Spinal cord (tissue), 9 donors: ENCODE measurements at regions not wholly inside any gene's neighbourhood (a gene's known extent, or its start where the extent isn't known, plus 50 kb on each side); places are given as distances from the start of the nearest gene placed in this dataset.
"Not testable (repeated sequence)": the region's sequence is repeated elsewhere in the genome, so short reads cannot be mapped to it uniquely, and the experiment has no call there.

ENCODE experiments used
- DNase-seq, 6 donors: peaks; one replicate each; pipeline versions ENCODE4 v3.0.0 to v3.0.0-alpha.2; 2013 to 2015; ENCODE audit warnings: low spot score in 6 of 6, low read depth in 4 of 6
- H3K27ac ChIP-seq: one replicate; pipeline ENCODE4 v1.5.1; 2013; ENCODE audit warnings: low read depth, low read length, control low read depth
- H3K27me3 ChIP-seq: one replicate; pipeline ENCODE4 v1.6.1; 2013; ENCODE audit warnings: low read length; ENCODE audit not compliant: control insufficient read depth, insufficient read depth
- H3K36me3 ChIP-seq: one replicate; pipeline ENCODE4 v1.6.1; 2013; ENCODE audit warnings: low read length; ENCODE audit not compliant: control insufficient read depth, insufficient read depth
- H3K4me1 ChIP-seq: one replicate; pipeline ENCODE4 v1.6.1; 2013; ENCODE audit warnings: low read length; ENCODE audit not compliant: control insufficient read depth, insufficient read depth
- H3K4me3 ChIP-seq: one replicate; pipeline ENCODE4 v1.5.1; 2013; ENCODE audit warnings: low read depth, low read length, control low read depth
- H3K9me3 ChIP-seq: one replicate; pipeline ENCODE4 v1.6.1; 2013; ENCODE audit warnings: low read length; ENCODE audit not compliant: control insufficient read depth, insufficient read depth
- WGBS: methylation state at CpG from one replicate; pipeline ENCODE4 v1.1.5; 2013; ENCODE audit warnings: missing lambda C conversion rate; ENCODE audit not compliant: insufficient coverage; 5-methylcytosine and 5-hydroxymethylcytosine counted together
- donor health status: healthy.

GRCh38 chr14:86938320-86938719 lies 1054.7 kb downstream of the GALC start:
- no peaks in the 10 kb centered on the region for H3K27me3 ChIP-seq
- no peaks in the 10 kb centered on the region for H3K9me3 ChIP-seq
- peak in 1 of 6 donors; percentile 77 for DNase-seq
- H3K27ac ChIP-seq, result no peak overlapping the region
- H3K4me1 ChIP-seq, result no peaks in the 10 kb centered on the region
- no peaks in the 10 kb centered on the region for H3K36me3 ChIP-seq
- no peak overlapping the region for H3K4me3 ChIP-seq
- 77% methylated on average over 5 of the region's 8 CpGs for WGBS

- no peaks in the 10 kb centered on the region for H3K27me3 ChIP-seq
- no peaks in the 10 kb centered on the region for H3K36me3 ChIP-seq
- no peak overlapping the region for H3K4me3 ChIP-seq
- DNase-seq, result no peak
- H3K4me1 ChIP-seq, result no peaks in the 10 kb centered on the region
- no peaks in the 10 kb centered on the region for H3K9me3 ChIP-seq
- no peak overlapping the region for H3K27ac ChIP-seq
- WGBS, result 80% methylated on average over 1 of the region's 2 CpGs
These were observed 1056.4 kb downstream of the GALC start for GRCh38 chr14:86936556-86936955.

GRCh38 chr14:86935241-86935885 lies 1057.6 kb downstream of the GALC start:
- DNase-seq, result no peak
- Histone ChIP-seq H3K4me3 (no peak overlapping the region), H3K27ac (no peak overlapping the region), H3K27me3 (no peaks in the 10 kb centered on the region), H3K36me3 (no peaks in the 10 kb centered on the region), H3K9me3 (no peaks in the 10 kb centered on the region), H3K4me1 (no peaks in the 10 kb centered on the region)
- 17% methylated on average over 1 of the region's 8 CpGs for WGBS

GRCh38 chr14:86933958-86934595 lies 1058.9 kb downstream of the GALC start:
- H3K27ac ChIP-seq, result no peak overlapping the region
- H3K27me3 ChIP-seq, result no peaks in the 10 kb centered on the region
- WGBS, result 89% methylated on average over 2 of the region's 7 CpGs
- DNase-seq, result no peak
- H3K9me3 ChIP-seq, result no peaks in the 10 kb centered on the region
- no peaks in the 10 kb centered on the region for H3K36me3 ChIP-seq
- no peaks in the 10 kb centered on the region for H3K4me1 ChIP-seq
- H3K4me3 ChIP-seq, result no peak overlapping the region

GRCh38 chr14:86933460-86933859 lies 1059.5 kb downstream of the GALC start:
- no peak for DNase-seq
- H3K4me3 ChIP-seq, result no peak overlapping the region

GRCh38 chr14:86915406-86915805 lies 1077.6 kb downstream of the GALC start:
- WGBS, result no CpG with 5 or more reads among the region's 2 CpGs
- no peaks in the 10 kb centered on the region for H3K9me3 ChIP-seq
- DNase-seq, result peak in 1 of 6 donors; percentile 57
- H3K27me3 ChIP-seq, result no peaks in the 10 kb centered on the region
- H3K4me3 ChIP-seq, result no peak overlapping the region
- H3K27ac ChIP-seq, result no peak overlapping the region
- no peaks in the 10 kb centered on the region for H3K36me3 ChIP-seq
- H3K4me1 ChIP-seq, result no peaks in the 10 kb centered on the region

More at GRCh38 chr14:86933460-86933859, 1059.5 kb downstream of the GALC start:
- no CpG with 5 or more reads among the region's 2 CpGs for whole genome bisulfite sequencing
- Histone ChIP-seq H3K4me1 (no peaks in the 10 kb centered on the region), H3K27ac (no peak overlapping the region), H3K27me3 (no peaks in the 10 kb centered on the region), H3K9me3 (no peaks in the 10 kb centered on the region), H3K36me3 (no peaks in the 10 kb centered on the region)

GRCh38 chr14:86912709-86913108 lies 1080.3 kb downstream of the GALC start:
- Histone ChIP-seq H3K4me3 (no peak overlapping the region), H3K4me1 (no peaks in the 10 kb centered on the region), H3K36me3 (no peaks in the 10 kb centered on the region), H3K27me3 (no peaks in the 10 kb centered on the region), H3K27ac (no peak overlapping the region), H3K9me3 (no peaks in the 10 kb centered on the region)
- no peak for DNase-seq

- H3K4me3 ChIP-seq, result no peak overlapping the region
- DNase-seq, result no peak
- WGBS, result 92% methylated on average over 3 of the region's 6 CpGs
These were observed 1081.5 kb downstream of the GALC start for GRCh38 chr14:86911486-86911885.

GRCh38 chr14:86905386-86905926 lies 1087.5 kb downstream of the GALC start:
- WGBS, result 98% methylated on average over 41 of the region's 48 CpGs
- not testable (repeated sequence) for H3K4me1 ChIP-seq, H3K4me3 ChIP-seq, H3K27ac ChIP-seq, DNase-seq, H3K27me3 ChIP-seq, H3K36me3 ChIP-seq, H3K9me3 ChIP-seq

More at GRCh38 chr14:86911486-86911885, 1081.5 kb downstream of the GALC start:
- Histone ChIP-seq H3K4me1 (no peaks in the 10 kb centered on the region), H3K9me3 (no peaks in the 10 kb centered on the region), H3K36me3 (no peaks in the 10 kb centered on the region), H3K27me3 (no peaks in the 10 kb centered on the region), H3K27ac (no peak overlapping the region)
